ENCODE measurements at regions not wholly inside any gene's neighbourhood (a gene's known extent, or its start where the extent isn't known, plus 50 kb on each side); places are given as distances from the start of the nearest gene placed in this dataset.
"Not testable (repeated sequence)": the region's sequence is repeated elsewhere in the genome, so short reads cannot be mapped to it uniquely, and the experiment has no call there.

DNA sequence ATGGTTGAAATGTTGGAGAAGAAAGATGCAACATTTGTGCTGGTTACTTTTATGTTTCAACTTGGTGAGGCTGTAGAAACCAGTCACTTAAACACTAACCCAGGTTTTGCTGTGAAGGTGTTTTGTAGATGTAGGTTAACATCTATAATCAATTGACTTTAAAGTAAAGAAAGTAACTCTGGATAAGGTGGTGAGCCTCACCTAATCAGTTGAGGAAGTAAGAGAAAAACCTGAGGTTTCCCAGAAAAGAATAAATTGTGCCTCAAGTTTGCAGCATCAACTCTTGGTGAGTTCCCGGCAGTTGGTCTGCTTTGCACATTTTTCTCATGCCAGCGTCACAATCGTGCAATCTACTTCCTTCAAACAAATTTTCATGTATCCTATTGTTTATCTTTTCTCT is 673.4 kb downstream of the QKI start:
- DNase-seq (ENCODE audit: low read depth in 2 of 2, low spot score in 1 of 2): no peak

DNA sequence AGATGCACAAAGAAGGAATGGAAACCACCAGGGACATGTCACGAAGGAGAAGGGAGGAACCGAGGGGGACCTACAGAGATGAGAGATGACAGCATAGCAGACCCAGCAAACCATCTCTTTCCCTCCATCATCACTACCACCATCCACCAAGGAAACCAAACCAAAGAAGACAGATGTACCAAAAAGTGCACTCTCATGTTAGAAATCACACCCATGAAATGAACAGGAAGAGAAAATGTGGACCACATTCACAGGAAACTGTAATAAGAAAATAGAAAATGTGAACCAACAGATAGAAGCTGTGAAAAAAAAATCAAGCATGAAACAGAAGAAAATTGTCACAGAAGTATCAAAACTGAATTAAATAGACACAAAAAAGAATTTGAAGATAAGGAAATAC is 672.7 kb downstream of the QKI start:
- DNase-seq (ENCODE audit: low read depth in 2 of 2, low spot score in 1 of 2): no peak

DNA sequence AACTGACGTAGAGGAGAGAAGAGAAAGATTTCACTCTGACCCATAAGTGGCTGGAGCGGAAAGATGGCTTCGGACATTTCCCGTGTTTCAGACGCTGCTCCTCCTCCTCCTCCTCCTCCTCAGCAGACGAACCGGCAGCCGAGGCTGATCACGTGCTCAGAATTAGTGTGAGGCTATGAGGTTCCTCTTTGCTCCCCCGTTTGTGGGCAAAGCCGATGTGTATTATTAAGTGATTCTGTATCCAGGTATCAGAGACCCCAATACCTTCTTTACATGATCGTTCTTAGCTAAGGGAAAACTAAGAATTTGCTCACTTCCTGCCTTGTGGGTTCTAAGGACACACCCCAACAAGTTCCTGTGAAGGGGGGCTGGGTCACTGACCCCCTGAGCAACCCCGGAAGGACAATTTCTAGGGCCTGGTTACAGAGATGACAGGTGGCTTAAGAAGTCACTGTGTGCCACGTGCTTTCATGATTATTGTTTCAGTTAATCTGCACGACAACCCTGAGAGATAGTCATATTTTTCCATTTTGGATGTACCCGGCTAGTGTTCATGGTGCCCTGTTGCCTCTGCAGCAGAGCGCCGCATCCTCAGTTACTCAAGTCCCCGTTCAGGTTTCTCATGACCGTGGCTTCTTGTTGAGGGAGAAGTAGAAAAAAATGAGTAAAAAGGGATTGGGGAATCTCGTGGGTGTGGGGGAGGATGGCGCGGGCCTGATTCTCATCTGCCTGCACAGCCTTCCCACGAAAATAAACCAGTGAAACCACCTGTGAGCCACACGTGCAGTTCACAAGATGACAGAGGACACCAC is 671.8 kb downstream of the QKI start:
- no peak for DNase-seq (ENCODE audit: low read depth in 2 of 2, low spot score in 1 of 2)

DNA sequence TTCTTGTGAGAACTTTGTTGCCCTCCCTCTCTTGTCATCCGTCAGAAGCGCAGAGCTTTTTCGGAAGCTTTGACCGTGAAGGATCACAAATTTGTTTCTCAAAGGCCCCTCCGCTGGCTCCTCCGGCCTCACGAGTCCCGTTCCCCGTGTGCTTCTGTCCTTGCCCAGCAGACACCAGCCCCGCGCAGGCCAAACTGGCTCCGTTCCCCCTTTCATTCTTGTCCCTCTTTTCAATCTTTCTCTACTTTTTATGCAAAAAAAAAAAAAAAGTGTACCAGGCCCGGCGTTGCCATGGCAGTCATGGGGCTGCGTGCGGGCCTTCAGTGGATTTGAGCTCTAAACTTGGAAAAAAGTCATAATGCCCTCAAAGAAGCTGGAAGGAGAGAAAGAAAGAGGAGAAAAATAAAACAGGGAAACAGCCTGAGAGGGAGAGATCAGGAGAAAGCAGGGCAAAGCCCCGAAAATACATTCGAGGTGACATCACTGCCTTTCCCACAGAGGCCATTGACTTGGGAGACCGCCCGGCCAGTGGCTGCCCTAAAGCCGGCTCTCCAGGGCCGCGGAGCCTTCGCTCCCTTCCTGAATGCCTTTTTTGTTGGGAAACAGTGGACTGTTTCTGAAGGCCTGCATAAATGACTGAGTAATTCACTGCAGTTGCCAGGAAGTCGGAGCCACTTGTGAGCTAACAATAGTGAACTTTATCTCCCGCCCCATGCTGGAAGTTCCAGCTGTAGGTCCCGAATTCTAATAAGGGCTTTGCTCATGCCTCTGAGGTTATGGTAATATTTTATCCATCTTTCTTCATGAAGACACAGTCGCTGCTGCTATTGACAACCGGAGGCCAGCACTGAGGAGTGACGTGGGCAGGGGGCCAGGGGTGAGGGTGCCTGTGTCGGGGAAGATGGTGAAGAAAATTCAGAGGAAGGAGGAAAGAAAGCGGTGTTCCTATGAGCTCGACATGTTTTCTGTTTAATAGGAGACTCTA is 670.9 kb downstream of the QKI start:
- DNase-seq (ENCODE audit: low read depth in 2 of 2, low spot score in 1 of 2): no peak

DNA sequence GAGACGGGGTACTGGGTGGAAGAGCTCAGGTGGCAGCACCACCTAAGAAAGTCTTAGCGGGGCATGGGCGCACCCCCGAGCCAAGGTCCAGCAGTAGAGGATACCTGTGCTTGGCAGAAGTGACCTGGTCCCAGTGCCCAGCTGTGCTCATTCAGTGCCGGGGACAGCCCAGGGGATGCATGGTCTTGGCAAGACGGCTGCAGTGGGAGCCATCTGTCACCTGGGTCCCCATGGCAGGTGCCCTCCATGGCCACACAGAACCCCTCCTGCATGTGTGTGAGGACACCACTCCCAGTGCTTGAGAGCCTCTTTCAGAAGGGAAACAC is 664.7 kb downstream of the QKI start:
- no peak for DNase-seq (ENCODE audit: low read depth in 2 of 2, low spot score in 1 of 2)

DNA sequence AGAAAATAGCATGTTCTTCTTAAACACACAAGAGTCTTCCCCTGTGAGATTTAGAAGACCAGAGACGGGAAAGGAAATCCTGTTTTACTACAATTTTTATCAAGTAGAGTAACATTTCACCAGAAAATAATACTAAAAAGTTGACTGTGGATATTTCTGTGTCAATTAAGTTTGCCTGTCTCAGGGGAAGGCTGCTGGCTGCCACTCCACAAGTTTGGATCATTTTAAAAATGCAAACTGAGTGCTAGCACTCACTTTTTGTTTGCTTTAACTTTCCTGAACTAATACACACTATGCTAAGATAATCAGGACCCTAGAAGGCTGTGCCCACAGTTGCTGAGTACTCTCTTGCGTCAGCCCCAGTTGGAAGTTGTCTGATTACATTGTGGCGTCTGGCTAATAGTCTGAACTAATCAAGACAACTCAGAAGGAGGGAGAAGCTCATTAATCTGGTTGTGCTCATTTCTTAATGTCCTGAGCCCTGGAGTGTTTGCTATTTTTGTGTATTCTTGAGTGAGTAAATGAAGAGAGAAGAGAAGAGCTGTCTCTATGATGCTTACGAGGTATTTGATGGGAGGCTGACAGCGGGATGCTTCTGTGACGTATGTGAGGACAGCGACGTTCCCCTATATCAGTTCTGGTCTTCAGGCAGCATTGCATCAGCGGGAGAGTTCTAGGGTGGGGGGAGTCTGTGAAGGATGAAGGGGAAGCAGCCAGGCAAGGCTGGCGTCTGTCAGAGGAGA is 664.2 kb downstream of the QKI start:
- DNase-seq (ENCODE audit: low read depth in 2 of 2, low spot score in 1 of 2): no peak

DNA sequence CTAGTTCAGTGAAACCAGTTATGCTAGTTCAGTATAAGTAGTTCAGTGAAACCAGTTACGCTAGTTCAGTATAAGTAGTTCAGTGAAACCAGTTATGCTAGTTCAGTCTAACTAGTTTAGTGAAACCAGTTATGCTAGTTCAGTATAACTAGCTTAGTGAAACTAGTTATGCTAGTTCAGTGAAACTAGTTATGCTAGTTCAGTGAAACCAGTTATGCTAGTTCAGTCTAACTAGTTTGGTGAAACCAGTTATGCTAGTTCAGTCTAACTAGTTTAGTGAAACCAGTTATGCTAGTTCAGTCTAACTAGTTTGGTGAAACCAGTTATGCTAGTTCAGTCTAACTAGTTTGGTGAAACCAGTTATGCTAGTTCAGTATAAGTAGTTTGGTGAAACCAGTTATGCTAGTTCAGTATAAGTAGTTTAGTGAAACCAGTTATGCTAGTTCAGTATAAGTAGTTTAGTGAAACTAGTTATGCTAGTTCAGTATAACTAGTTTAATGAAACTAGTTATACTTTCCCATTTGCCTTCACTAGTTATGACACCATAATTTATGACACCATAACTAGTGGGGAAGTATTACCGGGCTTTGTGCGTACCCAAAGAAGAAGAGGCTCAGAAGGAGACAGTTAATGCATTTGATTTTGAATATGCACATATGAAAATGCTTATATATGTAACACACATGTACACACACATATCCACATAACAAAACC is 662.5 kb downstream of the QKI start:
- DNase-seq (ENCODE audit: low read depth in 2 of 2, low spot score in 1 of 2): not testable (repeated sequence)

DNA sequence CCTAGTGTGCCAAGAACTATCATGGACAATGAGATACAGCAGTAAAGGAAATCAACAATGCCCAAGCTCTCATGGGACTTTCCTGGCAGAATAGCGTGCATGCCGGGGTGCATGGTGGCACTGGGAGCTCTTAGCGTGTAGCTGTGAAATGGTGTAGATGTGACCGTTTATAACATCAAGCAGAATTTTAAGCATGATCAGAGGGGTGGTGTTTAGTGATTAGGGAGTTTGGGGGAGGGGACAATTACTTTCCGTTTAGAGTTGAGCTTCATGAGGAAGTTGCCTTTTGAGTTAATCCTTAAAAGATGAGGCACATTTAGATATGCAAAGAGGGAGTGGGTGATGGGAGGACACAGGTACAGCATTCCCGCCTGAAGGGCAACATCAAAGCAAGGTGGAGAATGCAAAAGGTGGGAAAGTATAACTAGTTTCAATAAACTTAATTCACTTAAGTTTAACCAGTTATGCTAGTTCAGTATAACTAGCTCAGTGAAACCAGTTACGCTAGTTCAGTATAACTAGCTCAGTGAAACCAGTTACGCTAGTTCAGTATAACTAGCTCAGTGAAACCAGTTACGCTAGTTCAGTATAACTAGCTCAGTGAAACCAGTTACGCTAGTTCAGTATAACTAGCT is 661.6 kb downstream of the QKI start:
- DNase-seq (ENCODE audit: low read depth in 2 of 2, low spot score in 1 of 2): no peak

DNA sequence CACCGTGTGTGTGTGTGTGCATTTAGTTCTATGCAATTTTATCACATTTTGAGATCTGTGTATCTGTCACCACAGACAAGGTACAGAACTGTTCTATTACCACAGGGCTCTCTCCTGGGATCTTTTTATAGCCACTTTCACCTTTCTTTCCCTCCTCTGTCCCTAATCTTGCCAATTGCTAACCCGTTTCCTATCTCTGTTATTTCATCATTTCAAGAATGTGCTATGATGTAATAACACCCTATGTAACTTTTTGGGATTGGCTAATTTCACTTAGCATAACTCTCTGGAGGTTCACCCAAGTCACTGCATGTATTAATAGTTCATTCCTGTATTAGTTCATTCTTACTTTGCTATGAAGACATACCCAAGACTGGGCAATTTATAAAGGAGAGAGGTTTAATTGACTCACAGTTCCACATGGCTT is 657.7 kb downstream of the QKI start:
- DNase-seq (ENCODE audit: low read depth in 2 of 2, low spot score in 1 of 2): no peak

DNA sequence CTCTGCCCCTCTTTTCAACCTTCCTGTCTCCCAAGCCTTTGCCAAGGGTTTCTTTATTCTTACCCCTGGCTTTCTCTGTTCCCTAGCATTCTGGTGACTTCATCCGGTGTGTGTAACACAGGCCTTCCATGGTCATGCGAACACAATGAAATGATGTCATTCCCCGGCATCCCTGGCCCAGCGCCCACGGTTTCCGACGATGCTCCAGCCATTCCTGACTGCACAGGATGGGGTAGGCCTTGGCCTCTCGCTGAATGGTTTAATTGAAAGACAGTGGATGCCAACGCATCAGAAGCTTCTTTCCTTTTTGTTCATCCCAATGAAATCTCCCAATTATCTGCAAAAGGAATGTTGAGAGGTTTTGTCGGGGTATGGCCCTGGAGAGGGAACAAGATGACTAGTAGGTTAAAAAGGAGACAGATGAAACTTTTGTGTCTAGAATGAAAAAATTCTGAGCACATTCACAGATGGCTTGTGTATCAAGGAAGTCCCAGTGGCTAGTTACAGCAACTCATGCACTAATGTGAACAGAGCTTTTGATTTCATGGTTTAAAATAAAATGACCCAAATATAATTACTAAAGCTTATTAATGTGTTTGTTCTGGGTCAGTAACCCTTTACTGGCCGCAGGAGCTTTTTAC is 655.0 kb downstream of the QKI start:
- no peak for DNase-seq (ENCODE audit: low read depth in 2 of 2, low spot score in 1 of 2)

DNA sequence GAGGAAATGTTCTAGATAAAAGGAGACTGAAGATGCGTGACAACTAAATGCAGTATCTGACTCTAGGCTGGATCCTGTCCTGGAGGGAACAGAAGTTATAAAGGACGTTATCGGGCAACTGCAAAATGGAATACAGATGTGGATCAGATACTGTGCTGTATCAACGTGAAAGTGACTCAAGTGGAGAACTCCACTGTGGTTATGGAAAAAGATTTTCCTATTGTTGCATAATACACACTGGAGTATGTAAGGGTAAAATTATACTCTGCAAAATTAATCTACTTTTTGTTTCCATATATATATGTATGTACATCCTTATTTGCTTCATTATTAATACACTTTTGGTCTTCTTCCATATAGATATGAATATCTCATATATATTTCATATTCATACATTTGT is 654.0 kb downstream of the QKI start:
- no peak for DNase-seq (ENCODE audit: low read depth in 2 of 2, low spot score in 1 of 2)

DNA sequence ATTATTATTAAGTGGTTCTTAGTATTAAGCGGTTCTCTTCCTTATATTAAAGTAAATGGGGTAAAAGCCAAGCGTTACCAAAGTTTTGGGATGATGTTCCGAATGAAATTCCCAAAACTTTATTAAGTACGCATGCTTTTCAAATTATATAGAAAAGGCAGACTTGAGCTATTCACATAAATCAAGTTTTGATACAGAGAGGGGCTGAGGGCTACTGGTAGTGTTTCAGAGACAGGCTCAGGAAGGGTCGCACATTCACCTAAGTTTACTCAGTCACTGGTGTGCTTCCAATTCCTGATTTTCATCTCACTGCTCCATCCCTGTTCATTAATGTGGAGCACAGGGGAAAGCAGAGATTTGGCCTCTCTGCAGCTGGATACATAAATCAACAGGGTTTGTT is 652.2 kb downstream of the QKI start:
- no peak for DNase-seq (ENCODE audit: low read depth in 2 of 2, low spot score in 1 of 2)

DNA sequence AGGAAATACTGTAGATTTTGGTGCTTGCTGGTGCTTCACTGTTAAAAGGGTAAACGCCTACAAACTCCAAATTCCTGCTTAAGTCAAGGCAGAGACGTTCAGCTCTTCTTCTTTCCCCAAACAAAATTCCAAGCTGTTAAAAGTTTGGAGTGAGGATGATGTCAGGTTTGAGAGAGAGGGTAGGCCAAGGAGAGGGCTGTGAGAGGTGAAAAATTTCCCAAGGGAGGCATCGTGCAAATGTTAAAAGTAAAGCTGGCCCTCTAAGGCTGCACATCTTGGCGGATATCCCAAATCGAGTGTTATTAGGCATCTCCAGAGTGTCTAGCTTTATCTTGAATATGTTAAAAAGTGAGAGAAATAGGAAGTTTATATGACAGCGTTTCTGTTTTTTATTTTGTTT is 651.8 kb downstream of the QKI start:
- DNase-seq (ENCODE audit: low read depth in 2 of 2, low spot score in 1 of 2): no peak

DNA sequence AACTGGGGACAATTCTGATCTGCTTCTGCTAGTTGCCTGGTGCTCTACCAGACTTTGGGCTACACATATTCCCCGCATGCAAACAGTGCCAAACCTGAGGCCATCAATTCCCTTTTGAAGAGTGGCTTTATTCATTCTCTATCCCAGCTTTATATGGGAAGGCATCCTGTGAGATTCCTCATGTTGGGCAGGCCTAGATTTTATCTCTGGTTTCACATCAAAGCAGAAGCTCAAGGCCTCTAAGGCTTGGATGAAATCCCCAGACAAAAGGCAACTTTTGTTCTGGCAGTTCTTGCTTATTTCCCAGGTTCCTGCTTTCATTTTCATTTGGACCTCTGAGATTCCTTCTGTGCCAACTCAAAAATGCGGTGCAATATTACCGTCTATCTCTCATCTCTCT is 648.8 kb downstream of the QKI start:
- DNase-seq (ENCODE audit: low read depth in 2 of 2, low spot score in 1 of 2): no peak

DNA sequence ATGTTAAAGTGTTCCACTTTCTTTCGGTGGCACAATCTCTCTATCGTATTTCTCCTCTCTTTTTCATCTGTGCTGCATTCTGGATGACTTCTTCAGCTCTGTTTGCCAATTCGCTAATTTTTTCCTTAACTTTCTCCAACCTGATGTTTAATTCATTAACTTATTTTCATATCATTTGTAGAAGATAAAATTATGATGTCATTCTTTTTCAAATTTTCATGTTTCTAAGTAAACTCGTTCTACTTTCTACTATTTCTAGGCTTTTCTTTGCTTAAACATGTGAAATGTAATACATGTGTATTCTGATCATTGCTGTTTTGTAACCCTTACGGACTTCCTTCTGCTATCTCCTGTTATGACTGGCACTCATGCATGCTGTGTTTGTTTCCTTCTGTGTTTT is 648.4 kb downstream of the QKI start:
- no peak for DNase-seq (ENCODE audit: low read depth in 2 of 2, low spot score in 1 of 2)

DNA sequence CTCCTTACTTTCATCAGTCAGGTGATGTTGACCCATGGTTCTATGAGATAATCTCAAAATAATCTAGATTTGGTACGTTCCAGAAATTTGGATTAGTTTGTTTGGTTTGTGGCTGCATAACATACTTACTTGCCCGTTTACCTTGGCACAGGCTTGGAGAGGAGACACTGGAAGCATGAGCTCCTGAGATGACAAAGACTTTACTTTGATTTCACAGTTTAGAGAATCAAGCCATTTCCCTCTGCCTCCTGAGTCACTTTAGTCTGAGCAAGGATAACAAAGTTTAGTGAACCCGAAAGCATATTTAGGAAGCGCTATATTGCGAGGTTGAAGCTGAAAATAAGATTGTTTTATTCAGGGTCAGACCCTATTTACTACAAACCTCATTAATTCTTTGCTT is 643.4 kb downstream of the QKI start:
- DNase-seq (ENCODE audit: low read depth in 2 of 2, low spot score in 1 of 2): no peak

DNA sequence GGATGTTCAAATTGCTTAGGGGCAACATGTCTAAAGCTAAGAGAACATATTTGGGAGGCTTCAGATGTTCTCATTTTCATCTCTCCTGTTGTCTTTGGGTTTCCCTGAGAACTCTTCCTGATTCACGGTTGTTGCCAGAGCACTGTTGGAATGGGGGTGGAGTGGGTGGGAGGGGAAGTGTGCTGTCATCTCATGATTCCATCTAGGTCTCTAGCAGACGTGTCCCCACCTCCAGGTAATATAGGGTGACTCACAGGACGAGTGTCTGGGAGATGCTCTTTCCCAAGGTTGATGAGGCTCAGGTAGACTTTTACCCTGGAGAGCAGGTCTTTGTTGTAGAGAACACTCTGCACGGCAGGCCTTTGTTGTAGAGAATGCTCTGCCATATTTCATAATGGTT is 636.9 kb downstream of the QKI start:
- no peak for DNase-seq (ENCODE audit: low read depth in 2 of 2, low spot score in 1 of 2)

DNA sequence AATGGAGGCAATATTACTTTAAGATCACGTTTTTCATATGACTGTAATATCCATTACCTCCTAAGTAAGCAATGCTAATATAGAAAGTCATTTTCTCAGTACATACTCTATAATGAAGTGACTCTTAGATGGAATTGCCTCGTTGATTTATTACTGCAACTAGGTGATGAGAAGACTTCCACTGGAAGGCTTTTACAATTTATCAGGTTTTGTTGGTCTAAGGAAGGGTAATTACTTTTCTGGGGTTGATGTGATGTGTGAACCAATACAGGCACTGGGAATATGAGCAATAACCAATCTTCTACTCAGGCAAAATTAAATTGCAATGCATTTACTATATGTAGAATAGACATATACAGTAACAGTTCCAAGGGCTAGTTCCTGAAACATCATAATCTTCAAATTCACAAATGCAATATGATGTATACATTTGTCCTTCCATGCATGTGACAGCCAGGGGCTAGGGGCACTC is 635.0 kb downstream of the QKI start:
- DNase-seq (ENCODE audit: low read depth in 2 of 2, low spot score in 1 of 2): no peak

DNA sequence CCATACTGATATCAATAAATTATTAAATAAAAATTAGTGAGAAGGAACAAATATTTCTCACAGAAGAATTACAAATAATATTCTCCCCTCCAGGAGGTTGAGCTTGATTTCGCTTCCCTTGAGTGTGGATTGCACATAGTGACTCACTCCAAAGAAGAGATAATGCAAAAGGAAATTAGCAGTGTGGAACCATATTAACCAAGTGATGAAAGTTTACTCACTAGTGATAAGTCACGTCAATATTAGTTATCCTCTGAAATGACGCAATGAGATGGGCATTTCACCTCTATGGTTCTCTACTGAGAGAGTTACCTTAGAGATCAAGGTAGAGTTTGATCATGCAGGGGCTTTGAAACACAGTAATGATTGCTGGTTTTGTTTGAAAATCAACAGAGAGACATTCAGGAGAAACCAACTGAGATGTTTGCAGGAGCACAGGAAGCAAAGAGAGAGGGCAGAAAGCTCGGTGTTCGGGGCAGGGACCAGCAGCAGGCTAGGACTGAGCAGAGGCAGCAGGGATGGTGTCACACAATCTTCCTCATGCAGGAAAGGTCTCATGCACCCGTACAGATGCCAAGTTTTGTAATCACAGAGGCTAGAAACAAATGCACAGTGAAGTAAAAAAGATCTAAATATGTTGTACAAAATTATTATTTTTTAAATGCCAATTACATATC is 634.5 kb downstream of the QKI start:
- DNase-seq (ENCODE audit: low read depth in 2 of 2, low spot score in 1 of 2): no peak

Data from stimulated activated CD8-positive, alpha-beta memory T cell treated with anti-CD3 and anti-CD28 coated beads, Interleukin-4, amount 100 ng/mL, for 1 hour (primary cell).